Nephron progenitor cell (in vitro differentiated cells): ENCODE measurements at regions not wholly inside any gene's neighbourhood (a gene's known extent, or its start where the extent isn't known, plus 50 kb on each side); places are given as distances from the start of the nearest gene placed in this dataset.

Source experiments
- DNase-seq: peaks from one replicate; pipeline ENCODE4 v3.0.0; 2021
- H3K27ac Mint-ChIP-seq: 2 replicates; pipeline ENCODE4 v1.8.0; 2021; ENCODE audit warnings: mild to moderate bottlenecking, moderate library complexity, mixed read lengths
- H3K27me3 Mint-ChIP-seq: 2 replicates; pipeline ENCODE4 v1.8.0; 2021; ENCODE audit warnings: mild to moderate bottlenecking, low read depth, mixed read lengths; ENCODE audit not compliant: poor library complexity
- H3K36me3 Mint-ChIP-seq: 2 replicates; pipeline ENCODE4 v1.8.0; 2021; ENCODE audit warnings: low read depth, mixed read lengths
- H3K4me1 Mint-ChIP-seq: 2 replicates; pipeline ENCODE4 v1.8.0; 2021; ENCODE audit warnings: mixed read lengths
- H3K4me3 Mint-ChIP-seq: 2 replicates; pipeline ENCODE4 v1.8.0; 2021; ENCODE audit warnings: mild to moderate bottlenecking, moderate library complexity, mixed read lengths
- H3K9me3 Mint-ChIP-seq: 2 replicates; pipeline ENCODE4 v1.8.0; 2021; ENCODE audit warnings: mild to moderate bottlenecking, moderate library complexity, mixed read lengths
- CTCF ChIP-seq: fragments of 200-600 bp; sonication (generic); IDR thresholded peaks from 2 replicates; pipeline ENCODE4 v1.5.0; 2021; ENCODE audit warnings: antibody characterized with exemption

- Mint-ChIP-seq H3K27ac (no peak overlapping the region), H3K4me3 (no peak overlapping the region), H3K27me3 (no peaks in the 10 kb centered on the region), H3K9me3 (no peaks in the 10 kb centered on the region), H3K36me3 (no peaks in the 10 kb centered on the region), H3K4me1 (no peaks in the 10 kb centered on the region)
- no peak for TF ChIP-seq CTCF
- DNase-seq: no peak
These were observed 193.5 kb upstream of the ZBTB20 start for GRCh38 chr3:115340586-115340985.

- Mint-ChIP-seq H3K36me3 (no peaks in the 10 kb centered on the region), H3K9me3 (no peaks in the 10 kb centered on the region), H3K4me1 (no peaks in the 10 kb centered on the region), H3K4me3 (no peak overlapping the region), H3K27me3 (no peaks in the 10 kb centered on the region), H3K27ac (no peak overlapping the region)
- TF ChIP-seq CTCF: no peak
- no peak for DNase-seq
These were observed 194.1 kb upstream of the ZBTB20 start for GRCh38 chr3:115341208-115341607.

GRCh38 chr3:115347737-115348136 is 200.6 kb upstream of the ZBTB20 start:
- no peak overlapping the region for H3K4me3 Mint-ChIP-seq
- no peaks in the 10 kb centered on the region for H3K36me3 Mint-ChIP-seq
- TF ChIP-seq CTCF: no peak
- H3K4me1 Mint-ChIP-seq: no peaks in the 10 kb centered on the region
- no peak for DNase-seq
- peaks cover 2% of the 10 kb centered on the region for H3K27me3 Mint-ChIP-seq
- H3K9me3 Mint-ChIP-seq: no peaks in the 10 kb centered on the region
- H3K27ac Mint-ChIP-seq: no peak overlapping the region

- no peaks in the 10 kb centered on the region for H3K4me1 Mint-ChIP-seq
- no peak overlapping the region for H3K4me3 Mint-ChIP-seq
- no peaks in the 10 kb centered on the region for H3K36me3 Mint-ChIP-seq
- H3K27me3 Mint-ChIP-seq: peaks cover 2% of the 10 kb centered on the region
- no peaks in the 10 kb centered on the region for H3K9me3 Mint-ChIP-seq
- no peak for TF ChIP-seq CTCF
- H3K27ac Mint-ChIP-seq: no peak overlapping the region
- DNase-seq: no peak
These were observed 201.3 kb upstream of the ZBTB20 start for GRCh38 chr3:115348412-115348811.

GRCh38 chr3:115348951-115349745 is 202.1 kb upstream of the ZBTB20 start:
- no peak overlapping the region for H3K4me3 Mint-ChIP-seq
- TF ChIP-seq CTCF: no peak
- H3K27me3 Mint-ChIP-seq: peaks cover 2% of the 10 kb centered on the region
- no peaks in the 10 kb centered on the region for H3K4me1 Mint-ChIP-seq
- H3K27ac Mint-ChIP-seq: no peak overlapping the region
- H3K9me3 Mint-ChIP-seq: no peaks in the 10 kb centered on the region
- no peaks in the 10 kb centered on the region for H3K36me3 Mint-ChIP-seq
- DNase-seq: no peak

GRCh38 chr3:115350606-115351005 is 203.5 kb upstream of the ZBTB20 start:
- Mint-ChIP-seq H3K4me1 (no peaks in the 10 kb centered on the region), H3K27ac (no peak overlapping the region), H3K9me3 (peaks cover 7% of the 10 kb centered on the region), H3K36me3 (no peaks in the 10 kb centered on the region), H3K27me3 (peaks cover 5% of the 10 kb centered on the region), H3K4me3 (no peak overlapping the region)
- TF ChIP-seq CTCF: no peak
- no peak for DNase-seq
